ENCODE measurements at regions not wholly inside any gene's neighbourhood (a gene's known extent, or its start where the extent isn't known, plus 50 kb on each side); places are given as distances from the start of the nearest gene placed in this dataset.

GRCh38 chr1:30511991-30512913 lies 211.1 kb downstream of the MATN1 start:
- no peak for FAIRE-seq

GRCh38 chr1:30511563-30511962 lies 211.8 kb downstream of the MATN1 start:
- no peak for FAIRE-seq

- FAIRE-seq = no peak
These were observed 212.3 kb downstream of the MATN1 start for GRCh38 chr1:30511106-30511505.

GRCh38 chr1:30509670-30510069 lies 213.7 kb downstream of the MATN1 start:
- FAIRE-seq = no peak

DNA sequence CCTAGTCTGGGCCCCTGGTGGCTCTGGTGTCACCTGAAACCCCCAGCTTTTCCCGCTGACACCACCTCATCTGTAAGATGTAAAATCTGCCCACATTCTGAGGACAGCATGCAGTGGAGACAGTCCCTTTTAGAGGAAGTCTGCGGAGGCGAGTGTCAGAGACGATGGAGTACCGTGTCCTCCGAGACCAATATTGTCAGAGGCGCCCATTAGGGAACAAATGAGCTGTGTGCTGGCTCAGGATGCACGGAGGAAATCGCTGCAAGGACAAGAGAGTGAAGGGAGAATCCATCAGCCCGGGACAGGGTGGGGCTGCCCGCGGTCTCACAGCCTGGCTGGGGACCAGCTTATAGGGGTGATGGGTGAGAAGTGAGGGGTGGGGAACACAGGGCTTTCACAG lies 214.8 kb downstream of the MATN1 start:
- FAIRE-seq = no peak

- FAIRE-seq = no peak
These were observed 215.3 kb downstream of the MATN1 start for GRCh38 chr1:30508175-30508448.

DNA sequence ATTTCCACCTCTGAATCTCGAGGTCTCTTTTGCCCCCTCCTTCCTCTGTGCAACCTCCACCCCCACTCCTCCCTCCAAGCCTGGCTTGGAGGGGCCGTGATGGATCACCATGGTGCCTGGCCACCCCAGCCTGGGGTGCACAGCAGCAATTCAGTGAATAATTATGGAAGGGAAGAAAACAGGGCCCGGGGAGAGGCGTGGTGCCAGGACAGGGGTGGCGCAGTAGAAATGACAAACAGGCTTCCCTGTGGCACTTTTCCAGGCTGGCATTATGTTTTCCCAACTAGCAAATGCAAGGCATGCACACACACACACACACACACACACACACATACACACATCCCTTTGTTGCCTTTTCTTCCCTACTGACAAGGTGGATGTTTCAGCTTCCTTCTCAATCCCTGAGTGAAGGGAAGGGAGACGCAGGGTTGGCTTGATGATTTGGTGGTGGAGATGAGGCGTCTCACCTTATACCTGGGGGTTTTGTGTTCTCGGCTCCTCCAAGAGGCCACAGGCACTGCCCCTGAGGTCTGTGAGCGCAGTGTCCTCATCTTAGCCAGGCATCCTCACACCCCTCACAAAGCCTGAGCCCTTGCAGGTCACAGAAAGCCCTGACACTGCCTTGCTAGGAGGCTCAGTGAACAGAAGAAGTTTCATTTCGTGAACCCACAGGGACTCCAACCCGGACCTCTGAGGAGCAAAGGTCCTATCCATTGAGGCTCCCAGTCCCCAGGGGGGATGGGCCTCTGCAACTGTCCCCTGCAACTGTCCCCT lies 215.8 kb downstream of the MATN1 start:
- FAIRE-seq = no peak

DNA sequence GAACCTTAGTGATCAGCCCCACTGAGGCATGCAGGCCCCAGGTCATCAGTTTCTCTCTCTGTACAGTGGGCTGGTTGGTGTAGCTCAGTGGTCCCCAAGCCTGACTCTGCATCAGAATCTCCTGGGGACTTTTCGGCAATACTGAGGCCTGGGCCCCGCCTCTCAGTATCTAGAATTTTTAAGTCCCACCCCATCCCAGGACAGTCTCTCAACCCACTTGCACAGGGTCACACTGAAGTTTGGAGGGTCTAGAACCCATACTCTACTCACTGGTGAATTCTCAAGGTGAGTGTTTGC lies 216.4 kb downstream of the MATN1 start:
- no peak for FAIRE-seq

DNA sequence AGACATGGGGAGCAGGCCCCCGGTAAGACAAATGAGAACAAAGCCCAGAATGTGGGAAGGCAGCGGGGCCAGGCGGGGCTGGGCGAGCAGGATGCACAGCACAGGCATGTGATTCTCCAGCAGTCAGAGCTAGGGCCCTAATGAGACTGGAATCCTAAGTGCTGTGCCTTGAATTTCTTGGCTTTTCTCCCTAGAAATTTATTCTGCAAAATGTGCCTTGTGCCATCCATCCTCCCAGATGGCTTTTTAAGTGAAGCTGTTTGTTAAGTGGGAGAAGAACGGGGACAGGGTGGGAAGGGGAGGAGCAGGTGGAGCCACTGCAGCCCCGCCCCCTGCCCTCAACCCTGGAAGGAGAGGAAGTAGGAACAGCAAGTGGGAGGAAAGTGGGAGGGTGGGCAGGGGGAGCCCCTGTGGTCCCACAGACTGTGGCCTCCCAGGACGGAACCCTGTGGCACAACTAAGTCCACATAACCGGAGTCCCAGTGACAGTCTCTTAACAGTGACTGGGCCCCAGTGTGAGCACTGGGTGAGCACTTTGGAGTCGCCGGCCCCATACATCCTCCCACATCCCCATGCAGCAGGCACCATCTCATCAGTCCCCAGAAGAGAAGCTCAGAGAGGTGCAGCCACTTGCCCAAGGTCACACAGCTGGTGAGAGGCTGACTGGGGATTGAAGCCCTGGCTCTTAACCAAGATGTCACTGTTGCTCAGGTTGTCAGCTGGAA lies 216.9 kb downstream of the MATN1 start:
- FAIRE-seq = no peak

DNA sequence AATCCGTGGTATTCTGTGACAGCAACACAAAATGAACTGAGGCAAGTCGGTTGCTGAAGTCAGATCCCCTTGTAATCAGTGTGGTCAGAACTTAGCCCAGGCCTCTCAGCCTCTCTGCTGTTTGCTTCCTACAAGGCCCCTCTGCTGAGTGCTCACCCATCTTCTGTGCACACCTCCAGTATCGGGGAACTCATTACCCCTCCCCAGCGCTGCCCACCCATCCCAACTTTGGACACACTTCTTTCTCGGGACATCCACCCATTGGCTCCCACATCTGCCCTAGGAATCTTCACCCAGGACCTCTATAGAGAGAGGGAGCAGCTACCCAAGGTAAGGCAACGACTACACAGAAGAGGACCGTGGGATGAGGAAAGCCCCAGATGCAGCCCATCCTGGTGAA lies 217.5 kb downstream of the MATN1 start:
- FAIRE-seq = no peak

DNA sequence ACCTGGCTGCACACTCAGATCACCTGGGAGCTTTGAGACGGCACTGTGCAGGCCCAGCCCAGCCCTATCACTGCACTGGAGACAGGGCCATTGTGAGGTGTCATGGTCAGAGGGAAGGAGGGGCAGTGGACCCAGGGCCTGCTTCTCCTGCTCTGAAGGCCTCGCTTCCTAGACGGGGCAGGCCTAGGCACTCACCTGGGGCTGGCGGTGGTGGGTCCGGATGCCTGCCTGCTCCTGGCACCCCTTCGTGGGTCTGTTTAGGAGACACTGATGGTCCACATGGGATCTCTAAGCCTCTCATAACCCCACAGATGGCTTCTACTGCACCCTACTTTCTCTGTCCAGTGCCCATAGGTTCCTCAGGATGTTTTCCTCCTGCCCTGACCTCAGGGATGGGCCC lies 230.9 kb downstream of the MATN1 start:
- FAIRE-seq = no peak

DNA sequence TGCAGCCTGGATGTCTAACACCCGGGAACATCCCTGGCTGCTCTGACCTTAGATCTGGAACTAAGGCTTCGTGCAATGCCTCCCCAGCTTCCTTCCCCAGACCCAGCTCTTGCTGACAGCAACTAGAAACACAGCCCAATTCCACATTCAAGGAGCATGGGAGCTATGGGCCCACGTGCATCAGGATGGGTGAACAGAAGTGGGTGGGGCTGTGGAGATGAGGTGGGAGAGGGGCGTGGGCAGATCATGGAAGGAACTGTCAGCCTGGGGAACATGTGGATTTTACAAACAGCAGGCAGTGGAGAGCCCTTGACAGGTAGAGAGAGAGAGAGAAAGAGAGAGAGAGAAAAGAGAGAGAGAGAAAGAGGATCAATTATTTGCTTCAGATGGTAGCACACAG lies 231.6 kb downstream of the MATN1 start:
- no peak for FAIRE-seq

GRCh38 chr1:30490554-30491053 lies 232.8 kb downstream of the MATN1 start:
- no peak for FAIRE-seq

DNA sequence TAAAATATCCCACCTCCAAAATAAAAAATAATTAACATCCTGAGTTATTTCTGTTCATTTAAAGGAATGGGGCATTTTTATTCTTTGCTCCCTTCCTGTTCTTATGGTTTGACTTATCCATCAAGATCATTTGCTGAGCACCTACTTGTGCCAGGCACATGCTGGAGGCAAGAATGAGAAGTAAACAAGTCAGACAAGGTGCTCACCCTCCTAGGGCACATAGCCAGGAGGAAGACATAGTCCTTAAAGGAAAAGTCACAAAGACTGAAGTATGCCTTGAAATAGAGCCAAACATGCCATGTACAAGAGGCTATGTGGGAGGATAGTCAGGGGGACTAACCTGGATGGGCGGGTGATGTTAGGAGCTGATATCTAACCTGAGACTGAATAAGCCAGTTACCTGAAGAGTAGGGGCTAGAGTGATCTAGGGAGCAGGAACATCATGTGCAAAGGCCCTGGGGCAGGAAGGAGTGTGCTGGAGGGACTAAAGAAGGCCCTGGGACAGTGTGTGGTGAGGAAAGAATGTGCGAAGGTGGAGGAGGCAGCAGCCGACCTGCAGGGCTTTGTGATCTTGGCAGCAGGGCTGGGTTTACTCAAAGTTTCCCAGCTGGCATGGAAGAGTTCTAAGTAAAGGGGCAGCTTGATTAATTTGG lies 233.5 kb downstream of the MATN1 start:
- no peak for FAIRE-seq

DNA sequence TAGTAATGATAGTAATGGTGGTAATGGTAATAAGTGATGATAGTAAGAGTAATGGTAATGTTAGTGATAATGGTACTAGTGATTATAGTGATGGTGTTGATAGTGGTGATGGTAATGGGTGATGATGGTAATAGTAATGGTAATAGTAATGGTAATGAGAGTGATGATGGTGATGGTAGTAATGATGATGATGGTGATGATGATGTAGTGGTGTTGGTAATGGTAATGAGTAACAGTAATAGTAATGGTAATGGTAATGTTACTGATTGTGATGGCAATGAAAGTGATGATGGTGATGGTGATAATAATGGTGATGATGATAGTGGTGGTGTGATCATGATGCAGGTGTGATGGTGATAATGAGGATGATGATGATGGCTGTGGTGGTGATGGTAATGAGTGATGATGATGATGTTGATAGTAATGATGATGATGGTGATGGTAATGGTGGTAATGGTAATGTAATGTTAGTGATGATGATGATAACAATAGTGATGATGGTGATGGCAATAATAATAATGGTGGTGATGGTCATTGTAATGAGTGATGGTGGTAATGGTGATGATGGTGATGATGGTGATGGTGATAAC lies 235.0 kb downstream of the MATN1 start:
- no peak for FAIRE-seq

DNA sequence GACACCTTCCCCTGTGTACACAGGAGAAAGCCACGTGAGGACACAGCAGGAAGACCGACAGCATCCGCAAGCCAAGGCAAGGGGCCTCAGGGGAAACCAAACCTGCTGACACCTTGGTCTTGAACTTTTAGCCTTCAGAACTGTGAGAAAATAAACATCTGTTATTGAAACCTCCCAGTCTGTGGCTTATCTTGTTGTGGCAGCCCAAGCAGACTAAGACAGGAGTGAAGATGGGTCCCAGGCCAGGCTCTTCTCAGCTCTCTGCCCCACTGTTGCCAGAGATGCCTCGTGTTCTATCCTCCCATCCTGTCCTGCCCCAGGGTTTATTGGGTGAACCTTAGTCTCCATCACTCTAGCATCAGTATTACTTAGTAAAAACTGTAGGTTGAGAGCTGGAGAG lies 236.3 kb downstream of the MATN1 start:
- FAIRE-seq = no peak

- FAIRE-seq = no peak
These were observed 238.3 kb downstream of the MATN1 start for GRCh38 chr1:30485072-30485471.

- FAIRE-seq = no peak
These were observed 238.7 kb downstream of the MATN1 start for GRCh38 chr1:30484668-30485067.

GRCh38 chr1:30479575-30479974 lies 243.8 kb downstream of the MATN1 start:
- no peak for FAIRE-seq

DNA sequence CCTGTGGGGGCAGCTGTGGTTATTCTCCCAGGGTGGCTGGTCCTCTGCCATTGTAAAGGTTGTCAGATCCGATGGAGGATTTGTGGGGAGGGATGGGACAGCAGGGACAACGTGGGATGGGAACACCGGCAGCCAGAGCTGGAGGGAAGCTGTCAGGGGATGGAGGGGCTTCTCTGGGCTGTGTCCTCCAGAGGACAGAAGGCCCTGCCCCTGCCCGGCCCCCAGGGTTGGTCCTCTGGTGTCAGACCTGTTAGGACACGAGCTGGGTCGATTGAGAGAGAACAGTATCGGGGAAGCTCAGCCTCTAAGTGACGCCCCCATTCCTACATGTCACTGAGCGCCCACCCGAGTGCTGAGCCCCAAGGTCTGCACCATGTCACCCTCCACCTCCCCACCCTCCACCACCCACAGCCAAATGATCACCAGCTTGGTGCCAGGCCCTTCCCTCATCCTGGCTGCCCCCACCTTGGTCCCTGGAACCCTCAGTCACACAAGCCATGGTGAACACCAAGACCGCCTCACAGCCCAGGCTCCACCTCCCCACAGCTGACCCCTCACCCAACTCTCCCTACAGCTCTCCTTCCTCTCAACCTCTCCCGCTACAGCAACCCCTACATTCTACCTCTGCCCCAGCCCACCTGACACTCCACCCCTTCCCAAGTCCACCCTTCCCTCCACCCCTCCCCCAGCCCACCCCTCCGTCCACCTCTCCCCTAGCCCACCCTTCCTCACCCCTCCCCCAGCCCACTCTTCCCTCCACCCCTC lies 244.4 kb downstream of the MATN1 start:
- no peak for FAIRE-seq

DNA sequence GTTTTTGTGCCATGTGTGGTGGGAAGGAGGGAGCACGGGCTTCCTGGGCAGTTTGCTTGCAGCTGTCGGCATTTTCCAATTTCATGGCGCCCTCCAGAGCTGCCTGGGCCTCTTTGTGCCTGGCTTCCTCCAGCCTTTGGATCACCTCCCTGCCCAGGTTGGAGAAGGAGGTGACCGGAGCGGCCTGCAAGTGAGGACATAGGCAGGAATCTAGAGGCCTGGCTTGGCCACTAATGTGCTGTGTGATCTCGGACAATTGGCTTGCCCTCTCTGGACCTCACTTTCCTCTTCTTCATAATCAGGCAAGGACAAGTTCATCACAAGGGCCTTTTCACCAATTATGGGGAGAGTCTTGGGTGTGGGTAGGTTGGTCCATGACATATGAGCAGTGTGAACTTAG lies 245.1 kb downstream of the MATN1 start:
- FAIRE-seq = no peak

DNA sequence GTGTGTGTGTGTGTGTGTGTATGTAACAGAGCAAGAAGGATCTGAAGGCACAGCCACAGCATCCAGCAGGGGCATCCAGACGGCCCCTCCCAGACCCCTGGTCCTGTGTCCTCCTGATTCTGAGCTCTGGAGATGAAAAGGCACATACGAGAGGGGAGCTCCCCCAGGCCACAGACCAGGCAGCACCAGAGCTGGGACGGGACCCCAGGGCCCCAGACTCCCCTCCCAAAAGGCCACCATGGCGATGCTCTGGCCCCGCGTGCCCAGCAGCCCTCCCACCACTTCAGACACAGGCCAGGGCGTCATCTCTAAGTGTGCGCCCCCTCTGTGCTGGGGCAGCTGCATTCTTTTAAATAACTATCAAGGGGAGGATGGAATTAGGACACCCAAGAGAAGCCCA lies 245.8 kb downstream of the MATN1 start:
- FAIRE-seq = no peak

Measured in TTC549 (cell line).